HCT116 (cell line): ENCODE measurements at regions not wholly inside any gene's neighbourhood (a gene's known extent, or its start where the extent isn't known, plus 50 kb on each side); places are given as distances from the start of the nearest gene placed in this dataset.

ENCODE experiments used
- CEBPB ChIP-seq: IDR thresholded peaks from 2 replicates; pipeline ENCODE4 v1.6.1; 2012; ENCODE audit warnings: low read depth
- CTCF ChIP-seq, 3 experiments: fragments of 200-600 bp in 1 of 3; sonication (generic) in 1 of 3; IDR thresholded peaks in 2 of 3; conservative IDR thresholded peaks in 1 of 3; 2 replicates each; pipeline ENCODE4 v1.5.1; 2012 to 2017; ENCODE audit warnings: low read depth in 2 of 3, low read length in 2 of 3, antibody characterized with exemption in 1 of 3, borderline replicate concordance in 1 of 3, control low read depth in 1 of 3, mild to moderate bottlenecking in 1 of 3, mixed read lengths in 1 of 3, mixed run types in 1 of 3, moderate library complexity in 1 of 3; ENCODE audit not compliant: insufficient read depth in 1 of 3
- EZH2 ChIP-seq: fragments of 200-600 bp; sonication (generic); IDR thresholded peaks from 2 replicates; pipeline ENCODE4 v1.6.1; 2017; ENCODE audit warnings: antibody characterized with exemption, mixed run types

GRCh38 chr5:56382896-56383295 lies 149.8 kb upstream of the ANKRD55 start:
- TF ChIP-seq EZH2 (no peak), CEBPB (no peak), CTCF (IDR thresholded peaks at IDR 0.05 in 2 of 3, conservative IDR thresholded peaks at IDR 0.05 in 1 of 3; ENCODE audit: borderline replicate concordance in 1 of 3, insufficient read depth in 1 of 3, low read depth in 2 of 3, low read length in 2 of 3) (no peak)
